MG63 (cell line): ENCODE measurements at regions not wholly inside any gene's neighbourhood (a gene's known extent, or its start where the extent isn't known, plus 50 kb on each side); places are given as distances from the start of the nearest gene placed in this dataset.
A peak's percentile ranks its signal among the peaks of the same experiment; 100 is the strongest.

Source experiments
- DNase-seq: peaks from one replicate; pipeline ENCODE4 v3.0.0-alpha.2; 2020
- H3K27me3 ChIP-seq: fragments of 250-450 bp; sonication (Bioruptor Pico); 2 replicates; pipeline ENCODE4 v1.5.1; 2020; ENCODE audit warnings: mild to moderate bottlenecking, moderate library complexity
- H3K36me3 ChIP-seq: fragments of 250-450 bp; sonication (Bioruptor Pico); 2 replicates; pipeline ENCODE4 v1.5.1; 2020; ENCODE audit warnings: mild to moderate bottlenecking, moderate library complexity
- H3K4me3 ChIP-seq: fragments of 250-450 bp; sonication (Bioruptor Pico); 2 replicates; pipeline ENCODE4 v1.5.1; 2020; ENCODE audit warnings: mild to moderate bottlenecking, moderate library complexity
- H3K9me3 ChIP-seq: fragments of 250-450 bp; sonication (Bioruptor Pico); 2 replicates; pipeline ENCODE4 v1.5.1; 2020; ENCODE audit warnings: mild to moderate bottlenecking, moderate library complexity

GRCh38 chr6:26254724-26255123, 110.3 kb upstream of the BTN3A2 start:
- Histone ChIP-seq H3K9me3 (no peaks in the 10 kb centered on the region), H3K4me3 (no peak overlapping the region)
- no peak for DNase-seq

GRCh38 chr6:26257272-26257671, 107.7 kb upstream of the BTN3A2 start:
- no peaks in the 10 kb centered on the region for H3K36me3 ChIP-seq
- no peak for DNase-seq
- no peaks in the 10 kb centered on the region for H3K27me3 ChIP-seq
- H3K4me3 ChIP-seq = no peak overlapping the region
- H3K9me3 ChIP-seq = no peaks in the 10 kb centered on the region

More at GRCh38 chr6:26254724-26255123, 110.3 kb upstream of the BTN3A2 start:
- H3K36me3 ChIP-seq = no peaks in the 10 kb centered on the region
- no peaks in the 10 kb centered on the region for H3K27me3 ChIP-seq

GRCh38 chr6:26258212-26258977, 106.6 kb upstream of the BTN3A2 start:
- no peak for DNase-seq
- no peaks in the 10 kb centered on the region for H3K27me3 ChIP-seq
- no peaks in the 10 kb centered on the region for H3K36me3 ChIP-seq
- no peaks in the 10 kb centered on the region for H3K9me3 ChIP-seq
- H3K4me3 ChIP-seq = no peak overlapping the region

- H3K36me3 ChIP-seq = no peaks in the 10 kb centered on the region
- DNase-seq = no peak
- no peaks in the 10 kb centered on the region for H3K9me3 ChIP-seq
Observed at GRCh38 chr6:26260110-26260637, 104.8 kb upstream of the BTN3A2 start.

GRCh38 chr6:26260725-26261490, 104.1 kb upstream of the BTN3A2 start:
- DNase-seq = no peak
- no peak overlapping the region for H3K4me3 ChIP-seq
- no peaks in the 10 kb centered on the region for H3K36me3 ChIP-seq
- H3K9me3 ChIP-seq = no peaks in the 10 kb centered on the region
- H3K27me3 ChIP-seq = no peaks in the 10 kb centered on the region

More at GRCh38 chr6:26260110-26260637, 104.8 kb upstream of the BTN3A2 start:
- Histone ChIP-seq H3K27me3 (no peaks in the 10 kb centered on the region), H3K4me3 (no peak overlapping the region)

GRCh38 chr6:26264547-26264946, 100.5 kb upstream of the BTN3A2 start:
- no peaks in the 10 kb centered on the region for H3K36me3 ChIP-seq
- no peak overlapping the region for H3K4me3 ChIP-seq
- DNase-seq = no peak
- no peaks in the 10 kb centered on the region for H3K27me3 ChIP-seq
- no peaks in the 10 kb centered on the region for H3K9me3 ChIP-seq

- no peak for DNase-seq
- Histone ChIP-seq H3K4me3 (no peak overlapping the region), H3K36me3 (no peaks in the 10 kb centered on the region), H3K9me3 (no peaks in the 10 kb centered on the region), H3K27me3 (no peaks in the 10 kb centered on the region)
Observed at GRCh38 chr6:26267083-26267589, 97.9 kb upstream of the BTN3A2 start.

- no peaks in the 10 kb centered on the region for H3K27me3 ChIP-seq
- no peaks in the 10 kb centered on the region for H3K36me3 ChIP-seq
- no peaks in the 10 kb centered on the region for H3K9me3 ChIP-seq
- peak overlapping the region; percentile 67; the same call in 1 of the 2 replicates for H3K4me3 ChIP-seq
- peak; percentile 67 for DNase-seq
Observed at GRCh38 chr6:26268659-26269402, 96.2 kb upstream of the BTN3A2 start.

GRCh38 chr6:26269531-26270485, 95.2 kb upstream of the BTN3A2 start:
- Histone ChIP-seq H3K9me3 (no peaks in the 10 kb centered on the region), H3K4me3 (peak overlapping the region; percentile 67), H3K36me3 (no peaks in the 10 kb centered on the region), H3K27me3 (no peaks in the 10 kb centered on the region)
- DNase-seq = no peak

- no peak for DNase-seq
- Histone ChIP-seq H3K27me3 (no peaks in the 10 kb centered on the region), H3K36me3 (no peaks in the 10 kb centered on the region), H3K9me3 (no peaks in the 10 kb centered on the region), H3K4me3 (peak overlapping the region; percentile 67)
Observed at GRCh38 chr6:26270486-26270861, 94.5 kb upstream of the BTN3A2 start.

- Histone ChIP-seq H3K4me3 (peak overlapping the region; percentile 67), H3K27me3 (no peaks in the 10 kb centered on the region), H3K36me3 (no peaks in the 10 kb centered on the region), H3K9me3 (no peaks in the 10 kb centered on the region)
- peak; percentile 83 for DNase-seq
Observed at GRCh38 chr6:26270903-26271667, 93.9 kb upstream of the BTN3A2 start.

- Histone ChIP-seq H3K9me3 (no peaks in the 10 kb centered on the region), H3K4me3 (peak overlapping the region; percentile 67), H3K27me3 (no peaks in the 10 kb centered on the region), H3K36me3 (no peaks in the 10 kb centered on the region)
- DNase-seq = no peak
Observed at GRCh38 chr6:26271668-26272024, 93.4 kb upstream of the BTN3A2 start.

GRCh38 chr6:26272171-26272637, 92.8 kb upstream of the BTN3A2 start:
- H3K27me3 ChIP-seq = no peaks in the 10 kb centered on the region
- DNase-seq = peak; percentile 45
- H3K4me3 ChIP-seq = peak overlapping the region; percentile 67

GRCh38 chr6:26273673-26274588, 91.1 kb upstream of the BTN3A2 start:
- H3K4me3 ChIP-seq = peak overlapping the region; percentile 57
- H3K36me3 ChIP-seq = no peaks in the 10 kb centered on the region
- no peaks in the 10 kb centered on the region for H3K27me3 ChIP-seq
- H3K9me3 ChIP-seq = no peaks in the 10 kb centered on the region
- DNase-seq = no peak

More at GRCh38 chr6:26272171-26272637, 92.8 kb upstream of the BTN3A2 start:
- Histone ChIP-seq H3K9me3 (no peaks in the 10 kb centered on the region), H3K36me3 (no peaks in the 10 kb centered on the region)
